GM12878 (cell line): ENCODE measurements at regions not wholly inside any gene's neighbourhood (a gene's known extent, or its start where the extent isn't known, plus 50 kb on each side); places are given as distances from the start of the nearest gene placed in this dataset.

ENCODE experiments used
- ATAC-seq: fragments of 200-7000 bp; cut with Tn5 transposase; 3 replicates; pipeline ENCODE4 v1.9.1; 2020; ENCODE audit warnings: mild to moderate bottlenecking, moderate library complexity
- BruUV-seq: library from RNA; stranded (reverse); fragments of 400-500 nt; replicated peaks from 2 replicates; lab custom pipeline; 2021; lab: Mats Ljungman, UMichigan
- CTCF ChIA-PET: fragments of 300-600 bp; sonication (Branson Sonifier 250); formaldehyde crosslinking; extraction: SDS; loops from one replicate; lab custom pipeline; 2021; ENCODE audit warnings: inconsistent platforms; lab: Yijun Ruan, JAX
- POLR2A ChIA-PET: fragments of 350-600 bp; formaldehyde crosslinking; extraction: SDS; loops from one replicate; lab custom pipeline; 2021; ENCODE audit warnings: inconsistent platforms; lab: Charles Lee
- RAD21 ChIA-PET: fragments of 300-600 bp; sonication (Branson Sonifier 250); formaldehyde crosslinking; loops from one replicate; lab custom pipeline; 2023; ENCODE audit warnings: antibody characterized with exemption; ENCODE audit not compliant: unreplicated experiment; lab: Charles Lee
- SMC1A ChIA-PET: fragments of 300-600 bp; sonication (Branson Sonifier 250); formaldehyde crosslinking; loops from one replicate; lab custom pipeline; 2023; ENCODE audit not compliant: unreplicated experiment, uncharacterized antibody; lab: Charles Lee
- DNase-seq: peaks from one replicate; pipeline ENCODE4 v3.0.0-alpha.2; 2011; ENCODE audit warnings: low read depth, low spot score
- FAIRE-seq: peaks from 3 replicates; lab custom pipeline; 2011; peaks lifted over from hg19 to GRCh38; lab: Jason Lieb, UNC
- H2AFZ ChIP-seq: 2 replicates; pipeline ENCODE4 v1.6.0; 2011; ENCODE audit warnings: low read depth, low read length, control low read depth; ENCODE audit not compliant: control insufficient read depth
- H3K27ac ChIP-seq: 2 replicates; pipeline ENCODE4 v1.5.1; 2011; ENCODE audit warnings: control low read depth; ENCODE audit not compliant: control insufficient read depth, insufficient read depth
- H3K27me3 ChIP-seq, 2 experiments: replicated peaks in 1 of 2; 2 replicates each; pipeline versions ENCODE4 v1.6.0 to v1.6.1; 2011; ENCODE audit warnings: low read length in 1 of 2; ENCODE audit not compliant: control insufficient read depth in 2 of 2, insufficient read depth in 2 of 2
- H3K36me3 ChIP-seq, 2 experiments: 2 replicates each; pipeline ENCODE4 v1.5.1; 2011; ENCODE audit warnings: low read length in 1 of 2; ENCODE audit not compliant: control insufficient read depth in 2 of 2, insufficient read depth in 2 of 2
- H3K4me1 ChIP-seq: 2 replicates; pipeline ENCODE4 v1.6.1; 2011; ENCODE audit warnings: mild to moderate bottlenecking, low read length, moderate library complexity, mixed read lengths; ENCODE audit not compliant: control insufficient read depth, insufficient read depth
- H3K4me2 ChIP-seq: 2 replicates; pipeline ENCODE4 v1.6.0; 2011; ENCODE audit warnings: control low read depth; ENCODE audit not compliant: control insufficient read depth, insufficient read depth
- H3K4me3 ChIP-seq: fragments of 200-600 bp; sonication (generic); 2 replicates; pipeline ENCODE4 v1.5.1; 2016
- H3K79me2 ChIP-seq: 2 replicates; pipeline ENCODE4 v1.6.0; 2011; ENCODE audit warnings: low read length; ENCODE audit not compliant: control insufficient read depth, insufficient read depth
- H3K9ac ChIP-seq: 2 replicates; pipeline ENCODE4 v1.8.0; 2011; ENCODE audit warnings: low read length, control low read depth, mixed read lengths; ENCODE audit not compliant: control insufficient read depth, insufficient read depth
- H3K9me3 ChIP-seq: replicated peaks from 3 replicates; pipeline ENCODE4 v1.5.1; 2011; ENCODE audit warnings: mild to moderate bottlenecking, low read length; ENCODE audit not compliant: control insufficient read depth, insufficient read depth
- H4K20me1 ChIP-seq: 2 replicates; pipeline ENCODE4 v1.6.0; 2011; ENCODE audit not compliant: control insufficient read depth, insufficient read depth
- BMI1 ChIP-seq: fragments of 450-650 bp; IDR thresholded peaks from 2 replicates; pipeline ENCODE4 v1.6.1; 2016; ENCODE audit warnings: mild to moderate bottlenecking, moderate library complexity, borderline replicate concordance
- CBX3 ChIP-seq: fragments of 200-600 bp; sonication (generic); IDR thresholded peaks from 2 replicates; pipeline ENCODE4 v1.6.1; 2016; ENCODE audit warnings: low read depth, borderline replicate concordance
- DPF2 ChIP-seq: fragments of 450-650 bp; IDR thresholded peaks from 2 replicates; pipeline ENCODE4 v1.6.1; 2017; ENCODE audit warnings: mild to moderate bottlenecking
- EED ChIP-seq: sonication (generic); IDR thresholded peaks from 2 replicates; pipeline ENCODE4 v1.6.1; 2016; ENCODE audit warnings: antibody characterized with exemption, low read depth
- EGR1 ChIP-seq, 2 experiments: IDR thresholded peaks; 1 replicate in 1 of 2; 2 replicates in 1 of 2; pipeline ENCODE4 v1.6.1; 2011 to 2012; ENCODE audit warnings: low read depth in 2 of 2, low read length in 2 of 2, borderline replicate concordance in 1 of 2, mild to moderate bottlenecking in 1 of 2, moderate library complexity in 1 of 2
- EP300 ChIP-seq, 2 experiments: fragments of 150-350 bp in 1 of 2; IDR thresholded peaks; 2 replicates each; pipeline ENCODE4 v1.6.1; 2011 to 2012; ENCODE audit warnings: low read depth in 2 of 2, low read length in 2 of 2, borderline replicate concordance in 1 of 2, improper control_type of control experiment in 1 of 2, inconsistent platforms in 1 of 2; ENCODE audit not compliant: control insufficient read depth in 1 of 2
- RB1 ChIP-seq: fragments of 450-650 bp; formaldehyde crosslinking; IDR thresholded peaks from 2 replicates; pipeline ENCODE4 v1.6.1; 2017; ENCODE audit warnings: mild to moderate bottlenecking, borderline replicate concordance
- REST ChIP-seq: IDR thresholded peaks from 2 replicates; pipeline ENCODE4 v1.6.1; 2012; ENCODE audit warnings: mild to moderate bottlenecking, low read depth, low read length
- SIX5 ChIP-seq: IDR thresholded peaks from 2 replicates; pipeline ENCODE4 v1.6.1; 2011; ENCODE audit warnings: mild to moderate bottlenecking, low read depth, low read length, moderate library complexity; ENCODE audit not compliant: severe bottlenecking
- STAT3 ChIP-seq: IDR thresholded peaks from 2 replicates; pipeline ENCODE4 v1.6.1; 2011; ENCODE audit warnings: low read depth, low read length, improper control_type of control experiment
- WGBS: methylation state at CpG from one replicate; pipeline ENCODE4 v1.1.6; 2016; ENCODE audit warnings: low lambda C conversion rate; ENCODE audit not compliant: insufficient replicate concordance, insufficient coverage; ENCODE audit errors: missing lambda C conversion rate; 5-methylcytosine and 5-hydroxymethylcytosine counted together
- in situ Hi-C: fragments of 300-500 bp; cut with MboI; formaldehyde crosslinking; loops from 9 replicates; pipeline ENCODE4 v1.14.3; 2018; ENCODE audit warnings: mixed read lengths
- intact Hi-C: fragments of 100-400 bp; cut with micrococcal nuclease; formaldehyde crosslinking; loops from one replicate; pipeline ENCODE4 v1.14.2; 2022; ENCODE audit not compliant: unreplicated experiment
- TF ChIP-seq, protein P1 (sequence below): fragments of 450-650 bp; IDR thresholded peaks from 2 replicates; pipeline ENCODE4 v1.6.1; 2016; ENCODE audit warnings: mild to moderate bottlenecking
- TF ChIP-seq, protein P2 (sequence below): fragments of 450-650 bp; IDR thresholded peaks from 2 replicates; pipeline ENCODE4 v1.6.1; 2018; ENCODE audit warnings: mild to moderate bottlenecking, low read depth, moderate library complexity; ENCODE audit not compliant: partially characterized antibody
- TF ChIP-seq, protein P3 (sequence below): fragments of 450-650 bp; IDR thresholded peaks from 2 replicates; pipeline ENCODE4 v1.6.1; 2016; ENCODE audit warnings: mild to moderate bottlenecking

DNA sequence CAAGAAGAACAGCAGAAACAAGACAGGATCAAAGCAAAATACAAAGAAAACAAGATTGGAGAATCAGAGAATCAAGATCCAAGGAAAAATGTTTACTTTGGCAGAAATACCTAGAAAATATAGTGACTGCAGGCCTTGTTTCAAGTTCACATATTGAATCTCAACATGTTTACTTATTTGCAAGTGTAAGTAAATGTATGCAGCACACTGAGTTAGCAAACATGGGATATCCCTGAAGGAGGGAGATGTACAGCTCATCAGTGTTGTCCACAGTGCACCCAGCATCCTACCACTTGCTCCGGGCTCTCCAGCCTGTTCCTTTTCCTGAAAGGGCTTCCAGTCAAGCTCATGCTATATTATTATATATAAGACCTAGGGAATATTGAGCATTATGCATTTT lies 319.5 kb downstream of the PRL start:
- H3K27me3 ChIP-seq, result no peaks in the 10 kb centered on the region
- intact Hi-C loops, result no loop called here
- DNase-seq, result no peak
- no peaks in the 10 kb centered on the region for H3K79me2 ChIP-seq
- ChIA-PET RAD21 (no interaction called here), SMC1A (no interaction called here), CTCF (interaction anchor here (0.6 kb wide), 1 partner anchor 792 kb away, joined by 3 read pairs; no protein-coding TSS in a partner anchor), POLR2A (interaction anchor here (1.3 kb wide), 1 partner anchor 51 kb away, joined by 3 read pairs; no protein-coding TSS in a partner anchor)
- H3K4me3 ChIP-seq, result no peak overlapping the region
- H3K36me3 ChIP-seq, result no peaks in the 10 kb centered on the region
- H2AFZ ChIP-seq, result no peak overlapping the region
- H4K20me1 ChIP-seq, result no peaks in the 10 kb centered on the region
- no peak overlapping the region for H3K27ac ChIP-seq
- H3K9ac ChIP-seq, result no peak overlapping the region
- no peak for FAIRE-seq
- H3K4me1 ChIP-seq, result no peaks in the 10 kb centered on the region
- no peak for ATAC-seq
- no peaks in the 10 kb centered on the region; the same call in 2 of the 3 replicates for H3K9me3 ChIP-seq
- H3K4me2 ChIP-seq, result no peak overlapping the region
- no TSS peak for BruUV-seq
- 11% methylated on average over 1 of the region's 1 CpG for WGBS
- in situ Hi-C loops, result no loop called here
- TF ChIP-seq, protein P1, sequence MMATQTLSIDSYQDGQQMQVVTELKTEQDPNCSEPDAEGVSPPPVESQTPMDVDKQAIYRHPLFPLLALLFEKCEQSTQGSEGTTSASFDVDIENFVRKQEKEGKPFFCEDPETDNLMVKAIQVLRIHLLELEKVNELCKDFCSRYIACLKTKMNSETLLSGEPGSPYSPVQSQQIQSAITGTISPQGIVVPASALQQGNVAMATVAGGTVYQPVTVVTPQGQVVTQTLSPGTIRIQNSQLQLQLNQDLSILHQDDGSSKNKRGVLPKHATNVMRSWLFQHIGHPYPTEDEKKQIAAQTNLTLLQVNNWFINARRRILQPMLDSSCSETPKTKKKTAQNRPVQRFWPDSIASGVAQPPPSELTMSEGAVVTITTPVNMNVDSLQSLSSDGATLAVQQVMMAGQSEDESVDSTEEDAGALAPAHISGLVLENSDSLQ, result no peak
- TF ChIP-seq, protein P2, sequence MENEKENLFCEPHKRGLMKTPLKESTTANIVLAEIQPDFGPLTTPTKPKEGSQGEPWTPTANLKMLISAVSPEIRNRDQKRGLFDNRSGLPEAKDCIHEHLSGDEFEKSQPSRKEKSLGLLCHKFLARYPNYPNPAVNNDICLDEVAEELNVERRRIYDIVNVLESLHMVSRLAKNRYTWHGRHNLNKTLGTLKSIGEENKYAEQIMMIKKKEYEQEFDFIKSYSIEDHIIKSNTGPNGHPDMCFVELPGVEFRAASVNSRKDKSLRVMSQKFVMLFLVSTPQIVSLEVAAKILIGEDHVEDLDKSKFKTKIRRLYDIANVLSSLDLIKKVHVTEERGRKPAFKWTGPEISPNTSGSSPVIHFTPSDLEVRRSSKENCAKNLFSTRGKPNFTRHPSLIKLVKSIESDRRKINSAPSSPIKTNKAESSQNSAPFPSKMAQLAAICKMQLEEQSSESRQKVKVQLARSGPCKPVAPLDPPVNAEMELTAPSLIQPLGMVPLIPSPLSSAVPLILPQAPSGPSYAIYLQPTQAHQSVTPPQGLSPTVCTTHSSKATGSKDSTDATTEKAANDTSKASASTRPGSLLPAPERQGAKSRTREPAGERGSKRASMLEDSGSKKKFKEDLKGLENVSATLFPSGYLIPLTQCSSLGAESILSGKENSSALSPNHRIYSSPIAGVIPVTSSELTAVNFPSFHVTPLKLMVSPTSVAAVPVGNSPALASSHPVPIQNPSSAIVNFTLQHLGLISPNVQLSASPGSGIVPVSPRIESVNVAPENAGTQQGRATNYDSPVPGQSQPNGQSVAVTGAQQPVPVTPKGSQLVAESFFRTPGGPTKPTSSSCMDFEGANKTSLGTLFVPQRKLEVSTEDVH, result no peak
- TF ChIP-seq EED (no peak), EP300 (IDR thresholded peaks at IDR 0.05; ENCODE audit: borderline replicate concordance in 1 of 2, control insufficient read depth in 1 of 2, low read depth in 2 of 2, low read length in 2 of 2) (no peak), BMI1 (no peak), SIX5 (no peak), CBX3 (no peak), DPF2 (no peak), STAT3 (no peak), REST (no peak), EGR1 (IDR thresholded peaks at IDR 0.05; ENCODE audit: borderline replicate concordance in 1 of 2, low read depth in 2 of 2, low read length in 2 of 2) (no peak), RB1 (no peak)
- TF ChIP-seq, protein P3, sequence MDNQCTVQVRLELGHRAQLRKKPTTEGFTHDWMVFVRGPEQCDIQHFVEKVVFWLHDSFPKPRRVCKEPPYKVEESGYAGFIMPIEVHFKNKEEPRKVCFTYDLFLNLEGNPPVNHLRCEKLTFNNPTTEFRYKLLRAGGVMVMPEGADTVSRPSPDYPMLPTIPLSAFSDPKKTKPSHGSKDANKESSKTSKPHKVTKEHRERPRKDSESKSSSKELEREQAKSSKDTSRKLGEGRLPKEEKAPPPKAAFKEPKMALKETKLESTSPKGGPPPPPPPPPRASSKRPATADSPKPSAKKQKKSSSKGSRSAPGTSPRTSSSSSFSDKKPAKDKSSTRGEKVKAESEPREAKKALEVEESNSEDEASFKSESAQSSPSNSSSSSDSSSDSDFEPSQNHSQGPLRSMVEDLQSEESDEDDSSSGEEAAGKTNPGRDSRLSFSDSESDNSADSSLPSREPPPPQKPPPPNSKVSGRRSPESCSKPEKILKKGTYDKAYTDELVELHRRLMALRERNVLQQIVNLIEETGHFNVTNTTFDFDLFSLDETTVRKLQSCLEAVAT, result no peak
